Astrocyte of the spinal cord (primary cell): ENCODE measurements at regions not wholly inside any gene's neighbourhood (a gene's known extent, or its start where the extent isn't known, plus 50 kb on each side); places are given as distances from the start of the nearest gene placed in this dataset.

Experiments
- DNase-seq: peaks from one replicate; pipeline ENCODE4 v3.0.0; 2011; ENCODE audit warnings: low read depth, low spot score
- H3K4me3 ChIP-seq: 2 replicates; pipeline ENCODE4 v1.5.1; 2011; ENCODE audit warnings: low read depth, mild to moderate bottlenecking, low read length, moderate library complexity
- CTCF ChIP-seq: IDR thresholded peaks from 2 replicates; pipeline ENCODE4 v1.5.1; 2012; ENCODE audit warnings: low read depth, mild to moderate bottlenecking, low read length, inconsistent platforms
- in situ Hi-C: cut with HindIII; loops from 2 replicates; pipeline ENCODE4 v1.10.0; 2017; ENCODE audit warnings: low sequenced_read_pairs

GRCh38 chr18:72470391-72470790 lies 73.8 kb downstream of the CBLN2 start:
- no peak for TF ChIP-seq CTCF
- no peak overlapping the region for H3K4me3 ChIP-seq
- peak; percentile 33 for DNase-seq
- in situ Hi-C loops: no loop called here

GRCh38 chr18:72468021-72468710 lies 76.0 kb downstream of the CBLN2 start:
- in situ Hi-C loops: no loop called here
- TF ChIP-seq CTCF: no peak
- no peak for DNase-seq
- H3K4me3 ChIP-seq: no peak overlapping the region

- peak; percentile 65 for DNase-seq
- in situ Hi-C loops: no loop called here
- TF ChIP-seq CTCF: no peak
- no peak overlapping the region for H3K4me3 ChIP-seq
Measured at GRCh38 chr18:72460210-72460680, 83.9 kb downstream of the CBLN2 start.

- peak; percentile 32 for DNase-seq
- no peak for TF ChIP-seq CTCF
- in situ Hi-C loops: no loop called here
- no peak overlapping the region for H3K4me3 ChIP-seq
Measured at GRCh38 chr18:72458271-72458670, 85.9 kb downstream of the CBLN2 start.

GRCh38 chr18:72456802-72457201 lies 87.3 kb downstream of the CBLN2 start:
- DNase-seq: peak; percentile 61
- H3K4me3 ChIP-seq: no peak overlapping the region
- no peak for TF ChIP-seq CTCF
- in situ Hi-C loops: no loop called here

GRCh38 chr18:72452328-72452727 lies 91.8 kb downstream of the CBLN2 start:
- no peak for DNase-seq
- TF ChIP-seq CTCF: no peak
- in situ Hi-C loops: no loop called here
- H3K4me3 ChIP-seq: no peak overlapping the region
